GOT3 (cell line): ENCODE measurements at regions not wholly inside any gene's neighbourhood (a gene's known extent, or its start where the extent isn't known, plus 50 kb on each side); places are given as distances from the start of the nearest gene placed in this dataset.

Experiments
- DNase-seq: peaks from one replicate; lab custom pipeline; 2025; ENCODE audit warnings: mixed read lengths; lab: John Stamatoyannopoulos, UW

DNA sequence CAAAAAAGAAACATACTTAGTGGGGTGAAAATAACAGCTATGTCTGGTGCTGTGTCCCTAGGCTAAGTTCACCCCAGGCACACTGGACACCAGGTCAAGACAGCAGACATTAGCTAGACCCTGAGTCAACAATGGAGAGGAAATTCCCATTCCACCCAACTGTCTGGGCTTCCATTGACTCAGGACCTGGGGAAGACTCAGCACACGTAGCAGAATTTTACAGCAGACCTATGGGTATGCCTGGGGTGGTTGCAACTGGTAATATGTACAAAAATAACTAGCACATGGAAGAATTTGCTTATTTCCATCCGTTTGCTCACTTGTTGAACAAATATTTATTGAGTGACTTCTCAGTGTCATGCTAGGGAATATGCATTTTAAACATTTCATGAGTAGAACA is 117.0 kb downstream of the GAS1 start:
- DNase-seq, result no peak

DNA sequence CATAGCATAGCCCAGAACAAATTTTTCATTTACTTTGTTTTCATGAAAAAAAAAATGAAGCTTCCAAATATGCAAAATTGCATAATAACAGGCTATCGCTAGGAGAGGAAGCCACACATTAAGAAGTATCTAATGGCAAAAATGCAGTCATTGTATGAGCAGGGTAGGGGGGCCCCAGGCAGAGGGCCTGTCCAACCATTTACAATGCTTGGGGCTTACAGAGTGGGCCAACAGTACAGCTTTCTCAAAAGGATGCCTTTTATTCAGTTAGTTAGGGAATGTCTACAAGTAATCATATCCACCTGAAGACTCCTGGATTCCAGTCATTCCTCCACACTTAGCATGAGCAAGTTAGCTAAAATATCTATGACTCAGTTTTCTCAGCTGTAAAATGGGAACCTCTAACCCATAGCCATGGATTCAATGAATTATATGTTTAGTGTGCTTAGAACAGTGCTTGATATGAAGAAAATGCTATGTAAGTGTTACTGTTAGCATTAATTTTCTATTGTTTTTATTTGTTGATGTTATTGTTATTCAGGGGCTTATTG is 117.7 kb downstream of the GAS1 start:
- DNase-seq, result no peak

DNA sequence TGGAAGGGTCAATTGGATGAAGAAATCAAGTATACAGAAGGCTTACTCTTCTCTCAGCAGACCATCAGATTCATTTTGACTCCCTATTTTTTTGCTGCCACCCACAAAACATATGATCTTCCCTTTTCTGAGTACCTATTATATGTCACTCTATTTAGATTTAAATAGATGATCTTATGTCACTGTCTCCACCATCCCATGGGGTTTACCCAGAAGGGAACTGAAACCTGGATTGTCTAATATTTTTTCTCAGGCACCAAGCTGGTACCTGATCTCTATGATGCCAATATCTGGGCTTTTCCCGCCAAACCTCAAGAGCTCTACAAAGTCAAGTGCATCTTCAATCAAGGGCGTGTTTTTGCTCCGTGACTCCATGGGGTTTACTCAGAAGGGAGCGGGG is 118.7 kb downstream of the GAS1 start:
- no peak for DNase-seq

DNA sequence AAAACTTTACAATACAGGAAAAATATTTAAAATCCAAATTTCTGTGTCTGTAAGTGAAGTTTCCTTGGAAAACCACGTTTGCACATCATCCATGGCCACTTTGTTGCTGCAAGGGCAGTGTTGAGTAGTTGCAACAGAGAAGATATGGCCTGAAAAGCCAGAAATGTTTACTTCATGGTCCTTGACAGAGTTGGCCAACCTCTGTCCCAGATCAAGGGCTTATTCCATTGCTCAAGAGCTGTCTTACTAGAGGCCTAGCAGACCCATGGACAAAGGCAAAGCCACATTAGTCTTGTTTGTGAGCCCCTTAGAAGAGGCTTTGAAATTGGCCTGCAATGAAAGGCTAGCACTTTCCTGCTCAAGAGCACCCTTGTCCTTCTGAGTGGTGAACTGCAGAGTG is 119.4 kb downstream of the GAS1 start:
- no peak for DNase-seq

DNA sequence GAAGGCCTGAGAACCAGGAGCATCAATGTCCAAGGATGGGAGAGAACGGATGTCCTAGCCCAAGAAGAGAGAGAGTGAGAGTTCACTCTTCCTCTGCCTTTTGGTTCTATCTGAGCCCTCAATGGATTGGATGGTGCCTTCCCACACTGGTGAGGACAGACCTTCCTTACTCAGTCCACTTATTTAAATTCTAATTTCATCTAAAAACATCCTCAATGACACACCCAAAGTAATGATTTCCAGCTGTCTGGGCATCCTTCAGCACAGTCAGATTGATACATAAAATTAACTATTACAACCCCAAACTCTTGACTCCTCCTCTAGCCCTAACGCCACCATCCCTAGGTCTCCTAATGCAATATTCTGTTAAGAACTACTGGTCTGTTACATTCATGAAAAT is 122.0 kb downstream of the GAS1 start:
- DNase-seq, result no peak

DNA sequence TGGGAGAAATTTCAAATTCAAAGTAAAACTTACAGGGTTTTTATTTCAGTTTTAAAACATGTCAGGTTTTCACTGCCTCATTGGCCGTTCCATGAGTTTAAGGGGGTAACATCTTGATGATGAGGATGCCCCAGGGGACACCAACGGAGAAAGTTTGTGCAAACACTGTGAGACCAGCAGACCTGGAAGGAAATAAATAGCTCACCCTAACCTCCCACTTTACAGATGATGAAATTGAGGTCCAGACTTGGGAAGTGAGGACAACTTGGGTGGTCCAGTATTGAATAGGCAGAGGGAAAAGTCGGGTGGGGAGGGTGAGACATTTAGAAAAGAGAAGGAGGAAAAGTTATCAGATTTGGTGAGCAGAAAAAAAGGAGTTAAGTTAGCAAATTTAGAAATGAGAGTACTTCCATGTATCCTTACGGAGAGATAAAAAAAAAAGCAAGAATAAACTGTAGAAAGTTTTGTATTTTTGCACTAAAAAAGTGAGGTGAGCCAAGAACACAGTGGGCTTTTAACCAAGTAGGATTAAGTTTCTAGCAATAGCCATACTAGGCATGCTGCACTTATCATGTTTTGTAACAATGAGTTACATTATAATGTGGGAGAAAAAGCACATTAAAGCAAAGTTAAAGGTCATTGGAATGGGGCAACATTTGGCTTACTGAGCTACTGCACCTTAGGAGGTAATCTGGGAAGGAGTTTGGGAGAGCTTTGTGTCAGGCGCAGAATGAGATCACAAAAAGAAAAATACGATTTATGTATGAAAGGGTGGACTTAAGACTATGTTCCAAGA is 125.1 kb downstream of the GAS1 start:
- no peak for DNase-seq

DNA sequence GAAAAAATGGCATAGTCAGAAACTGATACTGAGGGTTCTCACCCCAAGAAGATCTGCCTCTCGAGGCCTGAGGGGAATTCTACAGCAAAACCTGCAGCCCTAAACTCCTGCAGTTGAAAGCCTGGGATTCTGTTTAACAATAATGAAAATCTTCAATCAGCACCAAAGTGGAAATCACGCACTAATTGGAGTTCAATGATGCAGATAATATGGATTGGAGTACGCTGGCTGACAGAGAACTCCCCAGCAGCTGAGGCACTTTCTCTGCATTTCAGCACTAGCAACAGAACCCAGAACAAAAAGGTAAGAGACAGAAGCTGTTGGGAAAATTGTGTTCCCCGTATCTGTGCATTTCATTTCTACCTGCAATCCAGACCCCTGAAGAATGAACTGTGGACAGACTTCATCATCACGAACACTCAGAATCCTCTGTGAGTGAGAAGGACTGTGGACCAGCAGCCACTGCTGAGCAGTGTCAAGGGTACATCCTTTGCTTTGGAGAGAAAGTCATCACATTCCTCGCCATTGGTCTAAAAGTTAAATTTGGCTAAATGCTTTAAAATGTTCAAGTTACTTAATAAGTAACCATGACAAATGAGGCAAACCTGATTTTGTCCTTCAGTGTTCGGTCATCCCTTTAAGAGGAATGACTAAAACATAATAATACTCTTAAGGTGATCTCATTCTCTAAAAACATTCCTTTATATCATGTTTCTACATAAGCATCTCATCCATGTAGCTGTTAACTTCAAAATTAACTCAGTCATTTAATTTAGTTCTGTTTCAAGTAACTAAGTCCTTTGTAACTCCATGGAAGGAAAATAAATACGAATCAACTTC is 126.1 kb downstream of the GAS1 start:
- no peak for DNase-seq

DNA sequence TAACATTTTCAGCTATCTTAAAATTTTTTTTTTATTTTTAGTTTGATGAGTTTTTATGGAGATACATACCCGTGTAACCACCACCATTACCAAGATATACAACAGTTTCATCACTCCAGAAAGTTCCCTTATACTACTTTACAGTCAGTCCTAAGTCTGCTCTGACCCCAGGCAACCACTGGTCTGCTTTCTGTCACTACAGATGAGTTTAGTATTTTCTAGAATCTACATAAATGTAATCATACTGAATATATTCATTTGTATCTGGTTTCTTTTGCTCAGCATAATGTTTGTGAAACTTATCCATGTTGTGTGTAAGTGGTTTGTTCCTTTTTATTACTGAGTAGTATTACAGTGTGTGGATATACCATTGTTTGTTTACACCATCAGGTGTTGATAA is 127.8 kb downstream of the GAS1 start:
- no peak for DNase-seq

DNA sequence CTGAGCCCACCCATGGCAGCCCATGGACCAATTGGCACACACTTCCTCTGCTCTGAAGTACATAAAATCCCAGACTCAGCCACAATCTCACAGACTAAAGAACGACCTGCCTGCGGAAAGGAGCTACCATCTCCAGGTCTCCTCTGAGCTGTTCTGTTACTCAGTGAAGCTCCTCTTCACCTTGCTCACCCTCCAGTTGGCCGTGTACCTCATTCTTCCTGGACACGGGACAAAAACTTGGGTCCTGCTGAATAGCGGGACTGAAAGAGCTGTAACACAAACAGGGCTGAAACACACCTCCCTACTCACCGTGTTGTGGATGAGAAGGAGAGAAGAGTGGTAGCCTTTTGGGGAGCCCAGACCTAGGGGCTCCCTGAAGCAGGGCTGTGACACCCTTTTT is 128.7 kb downstream of the GAS1 start:
- DNase-seq, result no peak

DNA sequence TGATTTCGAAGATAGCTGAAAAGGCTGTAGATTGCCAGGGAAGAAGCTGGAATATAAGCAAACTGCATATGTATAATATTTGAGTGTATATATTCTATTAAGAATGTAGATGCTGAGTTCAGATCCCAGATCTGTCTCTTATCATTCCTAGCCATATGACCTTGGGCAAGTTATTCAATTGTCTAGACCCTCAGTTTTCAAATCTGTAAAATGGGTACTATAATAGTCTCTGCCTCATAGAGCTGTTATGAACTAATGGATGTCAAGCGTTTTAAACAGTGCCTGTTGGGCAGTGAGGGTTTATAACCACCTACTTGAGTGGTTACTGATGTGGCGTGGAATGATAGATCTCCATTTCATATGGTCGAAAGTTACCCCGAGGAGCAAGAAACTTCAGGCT is 130.4 kb downstream of the GAS1 start:
- DNase-seq, result no peak

DNA sequence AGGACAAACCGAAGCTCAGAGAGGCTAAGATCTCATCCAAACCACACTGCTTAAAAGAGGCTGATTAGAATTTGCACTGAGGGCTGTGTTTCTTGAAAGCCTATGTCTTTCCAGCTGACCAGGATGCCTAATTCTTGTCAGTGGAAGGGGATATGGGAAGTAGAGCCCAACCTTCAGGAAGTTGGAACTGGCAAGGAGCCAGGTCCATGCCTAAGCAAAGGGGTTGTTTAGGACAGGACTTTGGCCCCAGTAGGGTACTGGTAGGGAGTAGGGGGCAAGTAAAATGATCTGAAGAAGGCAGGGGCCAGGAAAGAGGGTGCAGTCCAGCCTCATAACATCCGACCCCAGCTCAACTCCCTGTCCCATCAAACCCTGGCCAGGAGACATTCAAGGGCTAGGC is 130.9 kb downstream of the GAS1 start:
- DNase-seq, result no peak

DNA sequence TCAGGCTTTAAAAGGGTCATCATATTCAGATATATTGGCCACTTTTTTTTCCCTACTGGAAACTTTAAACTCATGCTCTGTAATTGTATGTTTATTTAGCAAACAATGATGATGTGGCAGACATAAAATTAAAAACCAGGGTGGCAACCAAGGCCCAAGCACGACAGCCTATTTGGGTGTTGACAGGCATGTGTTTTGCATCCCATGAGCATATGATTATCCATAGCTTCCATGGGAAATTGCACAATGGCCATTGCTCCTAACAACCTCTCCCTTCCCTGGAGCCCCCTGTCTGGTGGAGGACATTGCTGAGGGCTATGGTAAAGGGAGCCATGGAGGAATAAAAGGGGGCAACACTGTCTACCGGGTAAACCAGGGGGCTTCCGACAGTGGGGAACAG is 134.7 kb downstream of the GAS1 start:
- DNase-seq, result no peak

DNA sequence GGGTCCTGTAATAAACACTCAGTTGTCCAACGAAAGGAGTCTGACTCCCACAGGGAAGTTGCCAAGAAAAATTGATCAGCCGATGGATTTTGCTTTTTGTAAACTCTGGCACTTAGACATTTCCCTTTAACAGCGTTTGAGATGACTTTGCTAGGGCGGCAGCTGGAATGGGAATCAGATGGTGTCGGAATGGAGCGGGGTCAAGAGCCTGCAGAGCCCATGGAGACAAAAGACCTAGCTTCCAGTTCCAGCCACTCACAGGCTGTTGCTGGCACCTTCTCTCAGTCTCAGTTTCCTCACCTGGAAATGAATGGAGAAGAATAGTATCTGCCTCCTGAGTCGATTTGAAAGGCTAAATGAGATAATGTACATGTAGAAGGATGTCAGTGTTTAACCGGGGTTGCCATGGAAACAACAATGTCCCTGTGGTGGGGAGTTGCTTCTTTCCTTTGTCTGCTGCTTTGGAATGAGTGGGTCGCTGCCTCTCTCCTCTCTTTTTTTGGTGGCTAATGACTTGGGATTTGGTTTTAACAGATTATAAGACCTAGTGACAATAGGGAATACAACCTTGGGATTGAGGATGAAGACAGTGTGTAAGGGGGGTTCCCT is 137.4 kb downstream of the GAS1 start:
- DNase-seq, result no peak

DNA sequence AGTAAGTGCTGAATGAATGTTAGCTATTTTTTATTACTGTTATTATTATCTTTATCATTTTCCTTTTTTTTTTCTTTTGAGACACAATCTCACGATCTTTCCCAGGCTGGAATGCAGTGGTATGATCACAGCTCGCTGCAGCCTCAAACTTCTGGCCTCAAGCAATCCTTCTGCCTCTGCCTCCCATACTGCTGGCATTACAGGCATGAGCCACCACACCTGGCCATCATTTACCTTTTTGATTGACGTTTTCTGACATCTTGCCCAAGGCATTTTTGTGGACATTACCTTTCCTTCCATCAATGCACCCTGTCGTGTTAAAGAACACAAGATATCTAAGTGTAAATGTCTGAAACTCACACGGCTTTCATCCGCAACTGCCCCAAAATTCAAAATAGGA is 138.2 kb downstream of the GAS1 start:
- no peak for DNase-seq

DNA sequence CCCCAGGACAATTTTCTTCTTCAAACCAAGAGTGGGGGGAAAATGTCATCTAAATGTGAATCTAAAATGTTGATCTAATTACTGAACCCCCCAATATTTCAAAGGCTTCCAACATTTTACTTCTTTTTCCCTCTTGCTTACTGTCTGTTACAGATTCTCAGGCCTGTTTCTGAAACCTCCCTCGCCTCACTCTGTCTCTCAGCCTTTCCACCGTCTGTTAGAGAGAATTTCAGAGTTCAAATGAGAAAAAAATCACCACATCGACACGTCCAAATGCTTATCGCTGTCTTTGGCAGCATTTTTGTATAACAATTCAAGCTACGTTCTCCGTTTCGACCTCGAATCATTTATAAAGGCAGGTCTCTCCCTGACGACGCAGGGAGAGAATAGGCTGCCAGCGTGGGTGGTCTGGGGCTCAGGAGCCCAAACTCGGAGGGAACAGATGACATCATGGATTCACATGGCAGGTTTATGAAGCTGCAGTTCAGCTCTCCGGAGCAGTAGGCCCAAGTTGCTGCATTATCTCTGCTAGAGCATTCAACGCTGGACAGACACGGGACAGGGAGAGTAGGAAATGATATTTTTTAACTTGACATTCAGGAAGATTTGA is 139.8 kb downstream of the GAS1 start:
- DNase-seq, result no peak

DNA sequence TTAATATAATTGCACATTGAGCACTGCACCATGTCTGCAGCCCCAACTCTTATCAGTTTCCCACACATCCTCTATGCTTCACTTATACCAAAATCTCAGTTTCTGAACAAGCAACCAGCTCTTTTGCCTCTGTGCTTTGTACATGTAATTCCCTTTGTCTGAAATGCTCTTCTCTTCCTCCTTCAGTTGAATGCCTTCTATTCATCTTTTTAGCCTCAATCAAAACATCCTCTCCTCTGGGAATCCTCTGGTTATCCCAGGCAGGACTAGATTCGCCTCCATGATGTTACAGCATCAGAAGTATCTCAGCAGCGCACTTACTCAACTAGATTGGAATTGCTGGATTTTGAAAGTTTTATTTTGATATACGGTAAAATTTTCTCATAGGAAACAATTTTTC is 143.3 kb downstream of the GAS1 start:
- no peak for DNase-seq

DNA sequence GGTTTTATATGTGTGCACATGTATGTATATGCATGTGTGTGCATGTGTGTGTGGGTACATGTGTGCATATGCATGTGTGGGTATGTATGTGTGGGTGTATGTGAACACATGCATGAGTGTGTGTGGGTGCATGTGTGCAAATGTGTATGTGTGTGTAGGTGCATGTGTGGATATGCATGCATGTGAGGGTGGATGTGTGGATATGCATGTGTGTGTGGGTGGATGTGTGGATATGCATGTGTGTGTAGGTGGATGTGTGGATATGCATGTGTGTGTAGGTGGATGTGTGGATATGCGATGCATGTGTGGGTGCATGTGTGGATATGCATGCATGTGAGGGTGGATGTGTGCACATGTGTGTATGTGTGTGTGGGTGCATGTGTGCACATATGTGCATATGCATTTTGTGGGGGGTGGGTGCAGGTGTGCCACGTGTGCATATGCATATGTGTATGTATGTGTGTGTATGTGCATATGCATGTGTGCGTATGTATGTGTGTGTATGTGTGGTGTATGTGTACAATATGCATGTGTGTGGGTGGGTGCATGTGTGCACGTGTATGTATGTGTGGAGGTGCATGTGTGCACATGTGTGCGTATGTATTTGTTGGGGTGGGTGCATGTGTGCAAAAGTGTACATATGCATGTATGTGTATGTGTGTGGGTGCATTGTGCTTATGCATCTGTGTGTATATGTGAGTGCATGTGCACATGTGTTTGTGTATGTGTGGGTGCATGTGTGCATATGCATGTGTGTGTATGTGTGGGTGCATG is 144.2 kb downstream of the GAS1 start:
- no peak for DNase-seq

DNA sequence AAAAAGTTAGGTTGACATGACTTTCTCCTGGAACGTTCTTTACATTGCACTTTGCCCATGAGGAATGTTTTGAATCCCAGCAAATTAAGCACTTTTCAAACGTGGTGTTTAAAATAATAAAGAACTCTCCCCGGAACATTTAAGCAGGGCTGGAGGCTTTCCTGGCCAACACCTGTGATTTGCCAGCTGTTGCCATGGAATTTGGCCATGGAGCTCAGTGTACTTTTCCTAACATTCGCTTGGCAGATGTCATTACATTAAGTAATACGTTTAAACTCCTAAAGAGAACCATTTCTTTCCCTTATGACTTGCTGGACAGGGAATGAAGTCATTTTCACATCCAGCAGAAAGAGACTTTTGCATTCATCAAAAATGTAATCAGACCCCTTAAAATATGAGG is 146.1 kb downstream of the GAS1 start:
- DNase-seq, result no peak

DNA sequence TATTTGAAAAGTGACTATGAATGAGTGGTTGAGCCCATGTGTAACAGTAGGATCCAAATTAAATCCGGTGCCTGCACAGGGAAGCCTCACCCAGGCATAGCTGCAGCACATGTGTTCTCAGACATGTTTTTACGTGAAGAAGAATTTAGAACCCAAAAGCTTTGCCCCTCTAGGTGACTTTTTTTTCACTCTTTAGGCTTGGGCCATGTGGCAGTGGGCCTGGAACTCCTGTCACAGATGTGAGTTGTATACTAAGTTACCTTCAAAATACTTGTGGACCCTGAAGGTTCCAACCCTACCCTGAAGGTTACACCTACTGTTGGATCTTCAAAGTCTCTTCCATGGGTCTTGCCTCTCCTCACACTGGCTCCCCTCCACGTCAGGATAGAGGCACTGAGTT is 146.6 kb downstream of the GAS1 start:
- no peak for DNase-seq

DNA sequence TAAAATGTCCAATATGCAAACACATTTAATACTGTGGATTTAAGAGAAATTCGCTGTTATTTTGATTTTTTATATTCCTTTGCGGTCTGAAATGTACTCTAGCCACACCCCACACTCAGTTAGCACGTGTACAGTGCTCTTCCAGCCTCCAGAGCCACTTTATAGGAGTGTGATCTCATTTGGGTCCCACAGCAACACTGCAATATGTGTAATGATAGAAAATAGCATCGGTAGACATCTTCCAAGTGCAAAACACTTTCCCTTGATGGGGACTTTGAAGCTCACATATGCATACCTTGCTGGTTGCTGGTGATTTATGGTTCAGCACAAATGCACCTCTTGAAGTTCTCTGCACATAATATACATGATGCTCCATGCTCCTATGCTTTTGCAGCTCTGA is 148.3 kb downstream of the GAS1 start:
- DNase-seq, result no peak

DNA sequence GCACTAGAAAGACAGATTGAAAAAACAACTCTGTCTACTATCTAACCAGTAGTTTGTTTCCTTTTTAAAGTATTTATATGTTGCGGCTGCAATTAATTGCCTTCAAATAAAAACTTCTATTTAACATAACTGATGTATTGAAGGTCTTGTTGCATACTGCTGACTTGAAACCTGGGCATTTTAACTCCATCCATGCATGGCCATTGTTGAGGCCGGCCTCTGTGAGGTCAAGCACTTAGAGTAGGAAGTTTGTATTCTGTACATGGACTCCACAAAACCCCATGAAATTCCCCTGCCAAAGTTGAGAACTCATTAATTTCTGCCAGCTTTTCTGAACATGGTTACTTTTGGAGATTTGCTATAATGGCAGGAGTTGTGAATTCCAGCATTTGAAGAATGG is 150.6 kb downstream of the GAS1 start:
- DNase-seq, result no peak
